Fibroblast of lung (primary cell): ENCODE measurements at regions not wholly inside any gene's neighbourhood (a gene's known extent, or its start where the extent isn't known, plus 50 kb on each side); places are given as distances from the start of the nearest gene placed in this dataset.
"Not testable (repeated sequence)": the region's sequence is repeated elsewhere in the genome, so short reads cannot be mapped to it uniquely, and the experiment has no call there.

Source experiments
- DNase-seq, 2 donors: peaks; one replicate each; pipeline versions ENCODE4 v3.0.0 to v3.0.0-alpha.2; 2010; ENCODE audit warnings: low read depth in 2 of 2
- H2AFZ ChIP-seq: 2 replicates; pipeline ENCODE4 v1.5.1; 2012; ENCODE audit warnings: low read length, control low read depth, inconsistent platforms
- H3K27ac ChIP-seq: 2 replicates; pipeline ENCODE4 v1.5.1; 2011; ENCODE audit warnings: low read length, control low read depth; ENCODE audit not compliant: insufficient read depth
- H3K27me3 ChIP-seq: 2 replicates; pipeline ENCODE4 v1.5.1; 2011; ENCODE audit warnings: mild to moderate bottlenecking, low read length; ENCODE audit not compliant: control insufficient read depth, insufficient read depth
- H3K36me3 ChIP-seq: 2 replicates; pipeline ENCODE4 v1.5.1; 2011; ENCODE audit warnings: low read length; ENCODE audit not compliant: control insufficient read depth, insufficient read depth
- H3K4me1 ChIP-seq: 2 replicates; pipeline ENCODE4 v1.5.1; 2011; ENCODE audit warnings: low read length; ENCODE audit not compliant: control insufficient read depth, insufficient read depth; ENCODE audit errors: extremely low read depth
- H3K4me2 ChIP-seq: 2 replicates; pipeline ENCODE4 v1.5.1; 2011; ENCODE audit warnings: low read length, control low read depth; ENCODE audit not compliant: insufficient read depth; ENCODE audit errors: extremely low read depth
- H3K4me3 ChIP-seq, 4 experiments: fragments of 200-600 bp in 1 of 4; sonication (generic) in 1 of 4; replicated peaks in 1 of 4; 2 replicates each; pipeline ENCODE4 v1.5.1; 2011 to 2016; ENCODE audit warnings: low read length in 4 of 4, low read depth in 3 of 4, mild to moderate bottlenecking in 3 of 4, control low read depth in 2 of 4, inconsistent platforms in 1 of 4, mixed read lengths in 1 of 4; ENCODE audit not compliant: insufficient read depth in 1 of 4; ENCODE audit errors: control extremely low read depth in 1 of 4
- H3K79me2 ChIP-seq: 2 replicates; pipeline ENCODE4 v1.5.1; 2012; ENCODE audit warnings: mild to moderate bottlenecking, low read length, inconsistent platforms; ENCODE audit not compliant: control insufficient read depth, insufficient read depth
- H3K9ac ChIP-seq: 2 replicates; pipeline ENCODE4 v1.5.1; 2011; ENCODE audit warnings: mild to moderate bottlenecking, low read length, control low read depth; ENCODE audit not compliant: insufficient read depth
- H3K9me3 ChIP-seq: 2 replicates; pipeline ENCODE4 v1.5.1; 2012; ENCODE audit warnings: low read depth, low read length; ENCODE audit not compliant: control insufficient read depth, insufficient read depth
- H4K20me1 ChIP-seq: 2 replicates; pipeline ENCODE4 v1.5.1; 2011; ENCODE audit warnings: low read length; ENCODE audit not compliant: control insufficient read depth, insufficient read depth; ENCODE audit errors: extremely low read depth
- CTCF ChIP-seq, 2 donors: IDR thresholded peaks in 1 of 2; conservative IDR thresholded peaks in 1 of 2; 1 replicate in 1 of 2; 2 replicates in 1 of 2; pipeline ENCODE4 v1.5.1; 2011 to 2012; ENCODE audit warnings: low read length in 2 of 2, control low read depth in 1 of 2, inconsistent platforms in 1 of 2, low read depth in 1 of 2, mild to moderate bottlenecking in 1 of 2
- EZH2 ChIP-seq: IDR thresholded peaks from 2 replicates; pipeline ENCODE4 v1.5.1; 2012; ENCODE audit warnings: low read length, control low read depth, mild to moderate bottlenecking; ENCODE audit errors: missing control alignments

GRCh38 chr4:158411269-158411668, 110.4 kb upstream of the RXFP1 start:
- H3K79me2 ChIP-seq: no peaks in the 10 kb centered on the region
- TF ChIP-seq EZH2: no peak
- TF ChIP-seq CTCF (conservative IDR thresholded peaks at IDR 0.05 in 1 of 2, IDR thresholded peaks at IDR 0.05 in 1 of 2; ENCODE audit: low read depth in 1 of 2, low read length in 2 of 2): no peak

GRCh38 chr4:158418679-158419078, 103.0 kb upstream of the RXFP1 start:
- not testable (repeated sequence) for H3K9ac ChIP-seq, H3K4me3 ChIP-seq, H3K9me3 ChIP-seq, H3K4me2 ChIP-seq, H3K36me3 ChIP-seq, DNase-seq, H3K79me2 ChIP-seq, H3K4me1 ChIP-seq, H2AFZ ChIP-seq, H4K20me1 ChIP-seq, H3K27me3 ChIP-seq, H3K27ac ChIP-seq

More at GRCh38 chr4:158411269-158411668, 110.4 kb upstream of the RXFP1 start:
- Histone ChIP-seq H4K20me1 (no peaks in the 10 kb centered on the region), H3K27ac (no peak overlapping the region), H3K27me3 (no peaks in the 10 kb centered on the region), H3K4me2 (no peak overlapping the region), H3K36me3 (no peaks in the 10 kb centered on the region), H3K4me1 (no peaks in the 10 kb centered on the region), H3K9me3 (no peaks in the 10 kb centered on the region), H3K9ac (no peak overlapping the region), H2AFZ (no peak overlapping the region), H3K4me3 (no peak overlapping the region)
- no peak for DNase-seq

GRCh38 chr4:158420782-158421181, 100.9 kb upstream of the RXFP1 start:
- Histone ChIP-seq H3K27me3 (no peaks in the 10 kb centered on the region), H4K20me1 (no peaks in the 10 kb centered on the region), H3K4me3 (no peak overlapping the region), H3K36me3 (no peaks in the 10 kb centered on the region), H3K9ac (no peak overlapping the region), H3K4me1 (no peaks in the 10 kb centered on the region), H2AFZ (no peak overlapping the region), H3K27ac (no peak overlapping the region), H3K9me3 (no peaks in the 10 kb centered on the region), H3K79me2 (no peaks in the 10 kb centered on the region), H3K4me2 (no peak overlapping the region)
- DNase-seq: no peak
- TF ChIP-seq EZH2 (no peak), CTCF (conservative IDR thresholded peaks at IDR 0.05 in 1 of 2, IDR thresholded peaks at IDR 0.05 in 1 of 2; ENCODE audit: low read depth in 1 of 2, low read length in 2 of 2) (no peak)
